Naive B cell (primary cell): ENCODE measurements at regions not wholly inside any gene's neighbourhood (a gene's known extent, or its start where the extent isn't known, plus 50 kb on each side); places are given as distances from the start of the nearest gene placed in this dataset.
A peak's percentile ranks its signal among the peaks of the same experiment; 100 is the strongest.

Experiments
- ATAC-seq, 2 donors: fragments of 150-1000 bp; cut with Tn5 transposase; 2 replicates each; pipeline ENCODE4 v1.10.0; 2021; ENCODE audit warnings: low read depth in 2 of 2, mild to moderate bottlenecking in 2 of 2, moderate library complexity in 2 of 2
- DNase-seq: peaks from one replicate; pipeline ENCODE4 v3.0.0; 2022
- H3K27ac Mint-ChIP-seq, 6 donors: one replicate each; pipeline ENCODE4 v1.8.0; 2020 to 2022; ENCODE audit warnings: mild to moderate bottlenecking in 6 of 6, mixed read lengths in 6 of 6, moderate library complexity in 5 of 6, inconsistent platforms in 2 of 6
- H3K27me3 Mint-ChIP-seq, 3 donors: one replicate each; pipeline ENCODE4 v1.8.0; 2021 to 2022; ENCODE audit warnings: mixed read lengths in 3 of 3, mild to moderate bottlenecking in 1 of 3
- H3K36me3 Mint-ChIP-seq, 2 donors: one replicate each; pipeline ENCODE4 v1.8.0; 2020 to 2022; ENCODE audit warnings: mixed read lengths in 2 of 2, inconsistent platforms in 1 of 2, mild to moderate bottlenecking in 1 of 2
- H3K4me1 Mint-ChIP-seq, 3 donors: one replicate each; pipeline ENCODE4 v1.8.0; 2020 to 2022; ENCODE audit warnings: mixed read lengths in 3 of 3, inconsistent platforms in 1 of 3, mild to moderate bottlenecking in 1 of 3, moderate library complexity in 1 of 3
- H3K4me3 Mint-ChIP-seq, 8 donors: one replicate each; pipeline ENCODE4 v1.8.0; 2020 to 2022; ENCODE audit warnings: mild to moderate bottlenecking in 8 of 8, mixed read lengths in 8 of 8, moderate library complexity in 8 of 8, inconsistent platforms in 2 of 8
- H3K9me3 Mint-ChIP-seq, 7 donors: one replicate each; pipeline ENCODE4 v1.8.0; 2020 to 2022; ENCODE audit warnings: mixed read lengths in 7 of 7, mild to moderate bottlenecking in 5 of 7, inconsistent platforms in 2 of 7, moderate library complexity in 1 of 7

DNA sequence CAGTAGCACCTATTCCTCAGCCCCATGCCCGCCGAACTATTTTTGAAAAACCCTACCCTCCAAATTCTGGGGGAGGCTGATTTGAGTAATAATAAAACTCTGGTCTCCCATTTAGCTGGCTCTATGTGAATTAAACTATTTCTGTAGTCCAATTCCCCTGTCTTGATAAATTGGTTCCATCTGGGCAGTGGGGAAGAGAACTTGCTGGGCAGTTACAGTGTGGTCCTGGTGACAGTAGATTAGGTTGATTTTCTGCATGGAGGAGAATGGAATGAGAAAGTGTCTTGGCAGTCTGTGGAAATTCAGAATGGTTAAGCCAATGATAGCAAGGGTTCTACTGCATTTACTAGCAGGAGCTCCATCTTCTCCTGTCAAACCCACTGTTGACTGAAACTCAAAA lies 95.0 kb downstream of the SPP2 start:
- no peak for DNase-seq
- Mint-ChIP-seq H3K9me3 (no peaks in the 10 kb centered on the region), H3K27me3 (peaks cover 9 to 42% (median 21%) of the 10 kb centered on the region in 3 donors), H3K36me3 (no peaks in the 10 kb centered on the region), H3K4me3 (no peak overlapping the region), H3K4me1 (peaks cover 9 to 22% (median 16%) of the 10 kb centered on the region in 3 donors), H3K27ac (peak overlapping the region in 2 of 6 donors; percentile 20 to 50)
- ATAC-seq: no peak

DNA sequence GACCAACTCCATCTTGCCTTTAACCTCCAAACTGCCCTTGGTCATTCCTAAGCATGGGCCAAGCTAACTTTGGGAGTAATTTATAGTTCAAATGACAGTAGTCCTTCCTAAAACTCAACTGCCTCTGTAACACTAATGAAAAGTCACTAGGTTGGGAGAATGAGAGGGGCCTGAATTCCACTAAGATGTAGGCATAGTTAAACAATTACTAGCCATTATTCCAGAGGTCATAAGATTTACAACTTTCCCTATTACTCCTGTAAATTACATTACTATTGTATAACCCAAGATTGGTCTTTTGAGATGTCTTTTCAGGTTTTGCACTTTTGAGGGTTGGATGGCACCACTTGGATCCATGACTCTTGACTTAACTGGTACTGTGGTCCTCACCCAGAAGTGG lies 94.6 kb downstream of the SPP2 start:
- DNase-seq (no peak), ATAC-seq (no peak)
- H3K4me1 Mint-ChIP-seq: peaks cover 9 to 22% (median 16%) of the 10 kb centered on the region in 3 donors
- peaks cover 9 to 47% (median 26%) of the 10 kb centered on the region in 3 donors for H3K27me3 Mint-ChIP-seq
- no peaks in the 10 kb centered on the region for H3K36me3 Mint-ChIP-seq
- H3K9me3 Mint-ChIP-seq: no peaks in the 10 kb centered on the region
- H3K4me3 Mint-ChIP-seq: no peak overlapping the region
- H3K27ac Mint-ChIP-seq: no peak overlapping the region

DNA sequence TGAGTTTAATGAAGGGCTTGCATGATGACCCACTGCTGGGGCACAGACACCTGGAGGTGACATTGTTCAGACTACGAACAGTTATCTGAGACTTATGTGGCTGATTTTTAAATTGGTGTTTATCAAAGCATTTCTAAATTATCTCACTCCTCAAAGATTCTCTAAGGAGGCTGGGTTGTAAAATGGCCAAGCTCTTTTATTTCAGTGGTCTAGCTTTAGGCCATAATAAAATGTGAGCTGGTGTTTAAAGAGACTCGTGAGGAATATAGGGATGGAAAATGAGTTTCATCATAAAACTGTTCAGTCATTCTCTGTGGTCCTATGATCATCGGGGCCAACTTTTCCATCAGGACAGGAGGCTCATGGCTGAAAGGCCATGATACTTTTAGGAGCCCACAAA lies 93.4 kb downstream of the SPP2 start:
- no peak overlapping the region for H3K4me3 Mint-ChIP-seq
- ATAC-seq: no peak
- no peak for DNase-seq
- H3K36me3 Mint-ChIP-seq: no peaks in the 10 kb centered on the region
- H3K27me3 Mint-ChIP-seq: peaks cover 9 to 58% (median 32%) of the 10 kb centered on the region in 3 donors
- peaks cover 0 to 1% (median 0%) of the 10 kb centered on the region in 7 donors for H3K9me3 Mint-ChIP-seq
- H3K27ac Mint-ChIP-seq: peak overlapping the region in 1 of 6 donors; percentile 18
- peaks cover 9 to 22% (median 16%) of the 10 kb centered on the region in 3 donors for H3K4me1 Mint-ChIP-seq

DNA sequence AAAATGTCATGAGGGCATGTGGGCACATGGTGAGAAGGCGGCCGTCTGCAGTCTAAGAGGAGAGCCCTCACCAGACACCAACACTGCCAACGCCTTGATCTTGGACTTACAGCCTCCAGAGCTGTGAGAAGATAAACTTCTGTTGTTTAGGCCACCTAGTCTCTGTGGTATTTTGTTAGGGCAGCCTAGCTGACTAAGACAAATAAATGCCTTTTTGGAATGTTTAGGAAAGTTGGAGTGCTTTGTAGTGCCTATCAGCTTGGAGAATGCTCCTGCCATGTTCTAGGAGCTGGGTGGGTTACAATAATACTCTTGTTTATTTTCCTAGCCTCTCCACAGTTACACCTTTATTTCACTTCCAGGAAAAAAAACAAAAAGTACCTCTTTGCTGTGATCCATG lies 92.0 kb downstream of the SPP2 start:
- no peak for DNase-seq
- H3K4me3 Mint-ChIP-seq: no peak overlapping the region
- no peaks in the 10 kb centered on the region for H3K36me3 Mint-ChIP-seq
- no peak overlapping the region for H3K27ac Mint-ChIP-seq
- H3K27me3 Mint-ChIP-seq: peaks cover 5 to 58% (median 32%) of the 10 kb centered on the region in 3 donors
- ATAC-seq: no peak
- peaks cover 4 to 14% (median 9%) of the 10 kb centered on the region in 3 donors for H3K4me1 Mint-ChIP-seq
- H3K9me3 Mint-ChIP-seq: peaks cover 0 to 2% (median 0%) of the 10 kb centered on the region in 7 donors

DNA sequence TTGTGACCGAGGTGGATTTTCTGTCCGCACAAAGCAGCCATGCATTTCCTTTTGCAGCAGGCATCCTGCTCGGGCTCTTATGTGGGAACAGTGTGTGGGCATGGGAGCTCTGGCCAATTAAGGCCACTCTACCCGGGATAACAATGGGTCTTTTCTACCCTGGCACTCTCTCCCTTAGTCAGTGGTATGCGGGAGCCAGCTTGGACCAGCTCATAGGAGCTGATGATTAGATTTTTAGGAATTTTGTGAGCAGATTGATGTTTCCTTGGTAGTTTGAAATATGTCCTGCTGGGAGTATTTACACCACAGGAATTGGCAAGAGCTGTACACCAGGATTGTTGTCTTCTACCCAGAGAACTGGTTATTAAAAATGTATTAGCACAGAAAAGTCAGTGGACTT lies 89.3 kb downstream of the SPP2 start:
- peak overlapping the region in 1 of 8 donors; percentile 55 for H3K4me3 Mint-ChIP-seq
- H3K27ac Mint-ChIP-seq: no peak overlapping the region
- H3K36me3 Mint-ChIP-seq: no peaks in the 10 kb centered on the region
- DNase-seq (no peak), ATAC-seq (no peak)
- H3K4me1 Mint-ChIP-seq: peaks cover 5 to 17% (median 17%) of the 10 kb centered on the region in 3 donors
- peaks cover 0 to 2% (median 0%) of the 10 kb centered on the region in 7 donors for H3K9me3 Mint-ChIP-seq
- peaks cover 5 to 53% (median 25%) of the 10 kb centered on the region in 3 donors for H3K27me3 Mint-ChIP-seq

DNA sequence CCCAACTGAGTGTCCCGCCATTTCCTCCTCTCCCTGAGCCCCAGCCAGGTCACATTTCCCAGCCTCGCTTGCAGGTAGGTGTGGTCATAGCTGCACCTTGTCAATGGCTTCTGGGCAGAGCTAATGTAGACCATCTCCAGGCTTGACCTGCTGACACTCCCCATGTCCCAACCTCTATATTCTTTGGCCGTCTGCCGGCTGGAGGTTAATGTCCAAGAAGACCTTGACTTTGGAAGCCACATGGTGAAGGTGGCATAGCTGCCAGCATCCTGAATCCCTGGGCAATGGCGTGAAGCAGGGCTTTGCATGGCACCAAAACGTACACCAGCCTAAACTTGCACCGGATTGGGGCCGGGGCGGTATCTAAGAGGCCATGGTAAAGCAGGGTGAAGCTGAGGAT lies 88.3 kb downstream of the SPP2 start:
- Mint-ChIP-seq H3K9me3 (peaks cover 0 to 2% (median 0%) of the 10 kb centered on the region in 7 donors), H3K27ac (peak overlapping the region in 2 of 6 donors; percentile 63 to 73), H3K36me3 (no peaks in the 10 kb centered on the region), H3K4me1 (peaks cover 5 to 17% (median 17%) of the 10 kb centered on the region in 3 donors), H3K27me3 (peaks cover 5 to 58% (median 25%) of the 10 kb centered on the region in 3 donors), H3K4me3 (no peak overlapping the region)
- ATAC-seq (no peak), DNase-seq (no peak)

DNA sequence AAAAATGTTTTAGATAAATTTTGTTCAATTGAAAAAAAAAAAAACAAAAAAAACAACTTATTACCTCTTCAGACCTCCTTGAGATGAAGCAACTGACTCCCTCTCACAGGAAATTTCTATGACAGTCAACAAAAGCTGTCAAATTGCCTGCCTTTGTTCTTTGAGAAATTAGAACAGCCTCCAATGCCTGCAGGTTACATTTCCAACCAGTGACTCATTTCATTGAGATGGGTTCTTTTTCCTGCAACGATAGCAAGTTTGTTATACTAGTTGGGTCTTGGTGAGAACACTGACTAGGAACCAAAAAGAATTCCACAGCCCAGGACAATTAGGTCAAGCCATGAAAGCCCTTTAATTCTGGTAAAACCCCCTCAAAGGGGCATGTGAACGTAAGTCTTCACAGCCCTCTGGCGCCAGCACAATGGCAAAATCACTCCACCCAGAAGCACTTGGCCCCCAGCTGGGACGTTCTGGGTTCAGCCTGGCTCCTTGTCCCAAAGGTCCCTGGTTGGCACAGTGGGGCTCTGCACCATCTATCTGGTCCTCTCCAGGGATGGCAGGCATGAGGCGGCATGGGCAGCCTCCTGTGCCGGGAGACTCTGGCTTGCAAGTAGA lies 87.0 kb downstream of the SPP2 start:
- DNase-seq (no peak), ATAC-seq (no peak)
- Mint-ChIP-seq H3K4me1 (peaks cover 5 to 17% (median 17%) of the 10 kb centered on the region in 3 donors), H3K36me3 (no peaks in the 10 kb centered on the region), H3K27ac (no peak overlapping the region), H3K27me3 (peaks cover 7 to 66% (median 37%) of the 10 kb centered on the region in 3 donors), H3K4me3 (no peak overlapping the region), H3K9me3 (peaks cover 0 to 2% (median 0%) of the 10 kb centered on the region in 7 donors)

DNA sequence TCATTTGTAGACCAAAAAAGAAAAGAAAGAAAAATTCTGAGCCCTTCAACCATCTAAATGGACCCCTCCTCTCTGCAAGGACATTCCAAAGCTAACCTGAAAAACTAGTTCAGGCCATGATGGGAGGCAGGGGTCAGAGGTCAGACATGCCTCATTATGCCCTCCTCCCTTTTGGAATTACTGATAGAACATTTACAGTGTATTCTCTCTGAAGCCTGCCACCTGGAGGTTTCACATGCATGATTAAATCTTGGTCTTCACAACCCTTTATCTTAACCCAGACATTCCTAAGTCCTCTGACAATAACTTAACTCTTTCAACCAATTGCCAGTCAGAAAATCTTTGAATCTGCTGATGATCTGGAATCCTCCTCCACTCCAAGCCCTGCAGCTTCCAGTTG lies 86.0 kb downstream of the SPP2 start:
- H3K27ac Mint-ChIP-seq: peak overlapping the region in 2 of 6 donors; percentile 15 to 53
- DNase-seq: no peak

DNA sequence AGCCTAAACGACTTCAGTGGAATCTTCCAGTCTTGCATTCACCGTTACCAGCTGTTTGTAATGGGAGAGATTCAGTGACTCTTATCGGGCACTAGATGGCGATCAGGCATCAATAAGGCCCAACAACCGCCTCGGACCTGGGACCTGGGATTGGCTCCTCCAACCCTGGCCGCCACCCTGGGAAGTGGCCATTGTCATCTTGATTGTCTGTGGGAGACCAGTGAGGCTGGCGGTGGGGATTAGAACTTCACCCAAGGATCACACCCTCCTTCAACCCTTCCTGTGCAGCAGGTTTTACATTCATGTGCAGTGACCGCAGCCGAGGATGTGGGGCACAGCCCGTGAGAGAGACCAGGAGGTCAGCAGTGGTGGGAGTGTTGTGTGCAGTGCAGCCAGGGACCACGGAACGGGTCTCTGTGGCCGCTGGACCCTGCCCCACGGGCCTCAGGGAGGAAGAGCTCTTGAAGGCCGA lies 85.3 kb downstream of the SPP2 start:
- Mint-ChIP-seq H3K27me3 (peaks cover 22 to 66% (median 37%) of the 10 kb centered on the region in 3 donors), H3K4me3 (peak overlapping the region in 1 of 8 donors; percentile 48), H3K36me3 (no peaks in the 10 kb centered on the region), H3K9me3 (peaks cover 0 to 2% (median 0%) of the 10 kb centered on the region in 7 donors), H3K4me1 (peaks cover 5 to 17% (median 17%) of the 10 kb centered on the region in 3 donors), H3K27ac (peak overlapping the region in 3 of 6 donors; percentile 55 to 84 (median 75))
- DNase-seq (peak; percentile 39), ATAC-seq (peak; percentile 61 to 76)

More for the DNA sequence above, 86.0 kb downstream of the SPP2 start:
- no peak overlapping the region for H3K4me3 Mint-ChIP-seq
- H3K27me3 Mint-ChIP-seq: peaks cover 16 to 62% (median 34%) of the 10 kb centered on the region in 3 donors
- H3K4me1 Mint-ChIP-seq: peaks cover 5 to 17% (median 17%) of the 10 kb centered on the region in 3 donors
- H3K36me3 Mint-ChIP-seq: no peaks in the 10 kb centered on the region
- peak in 1 of 2 donors; percentile 35 for ATAC-seq
- H3K9me3 Mint-ChIP-seq: peaks cover 0 to 2% (median 0%) of the 10 kb centered on the region in 7 donors

DNA sequence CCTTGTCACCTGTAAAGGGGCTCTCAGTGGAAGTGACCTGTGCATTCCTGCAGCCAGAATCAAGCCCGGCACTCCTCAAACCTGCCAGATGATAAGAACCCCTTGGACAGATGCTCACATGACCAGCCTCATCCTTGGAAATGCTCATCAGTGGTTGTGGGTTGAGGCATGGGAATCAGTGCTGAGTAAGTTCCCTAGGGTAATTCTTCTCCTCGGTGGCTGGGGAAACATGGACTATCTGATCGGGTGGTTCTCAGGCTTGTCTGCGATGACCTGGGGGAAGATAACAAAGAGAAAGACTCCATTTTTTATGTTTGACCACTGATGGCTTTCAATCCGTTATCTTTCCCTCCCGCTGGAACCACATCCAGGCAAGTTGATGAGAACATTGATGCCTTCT lies 84.0 kb downstream of the SPP2 start:
- no peaks in the 10 kb centered on the region for H3K36me3 Mint-ChIP-seq
- peaks cover 5 to 17% (median 17%) of the 10 kb centered on the region in 3 donors for H3K4me1 Mint-ChIP-seq
- peaks cover 0 to 2% (median 0%) of the 10 kb centered on the region in 7 donors for H3K9me3 Mint-ChIP-seq
- H3K4me3 Mint-ChIP-seq: no peak overlapping the region
- H3K27me3 Mint-ChIP-seq: peaks cover 30 to 65% (median 34%) of the 10 kb centered on the region in 3 donors
- H3K27ac Mint-ChIP-seq: no peak overlapping the region
- ATAC-seq (no peak), DNase-seq (no peak)

DNA sequence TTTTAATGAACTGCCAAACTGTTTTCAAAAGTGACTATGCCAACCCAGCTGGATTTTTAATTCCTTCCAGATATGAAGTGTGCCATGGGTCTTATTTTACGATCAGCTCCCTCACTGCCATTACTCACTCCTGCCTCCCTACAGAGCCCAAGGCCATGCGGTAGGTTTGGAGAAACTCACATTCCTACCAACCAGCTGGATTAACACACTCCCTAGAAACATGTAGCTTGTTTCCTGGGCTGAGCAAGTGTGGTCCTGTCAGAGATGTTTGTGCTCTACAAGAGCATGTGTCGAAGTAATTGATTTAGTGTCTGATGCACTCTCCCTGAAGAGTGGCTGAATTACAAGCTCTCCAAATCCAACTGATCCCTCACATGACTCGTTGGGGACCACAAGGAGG lies 82.5 kb downstream of the SPP2 start:
- H3K36me3 Mint-ChIP-seq: no peaks in the 10 kb centered on the region
- no peaks in the 10 kb centered on the region for H3K9me3 Mint-ChIP-seq
- ATAC-seq (no peak), DNase-seq (no peak)
- peaks cover 10 to 17% (median 17%) of the 10 kb centered on the region in 3 donors for H3K4me1 Mint-ChIP-seq
- H3K4me3 Mint-ChIP-seq: no peak overlapping the region
- H3K27me3 Mint-ChIP-seq: peaks cover 30 to 61% (median 41%) of the 10 kb centered on the region in 3 donors
- H3K27ac Mint-ChIP-seq: no peak overlapping the region

DNA sequence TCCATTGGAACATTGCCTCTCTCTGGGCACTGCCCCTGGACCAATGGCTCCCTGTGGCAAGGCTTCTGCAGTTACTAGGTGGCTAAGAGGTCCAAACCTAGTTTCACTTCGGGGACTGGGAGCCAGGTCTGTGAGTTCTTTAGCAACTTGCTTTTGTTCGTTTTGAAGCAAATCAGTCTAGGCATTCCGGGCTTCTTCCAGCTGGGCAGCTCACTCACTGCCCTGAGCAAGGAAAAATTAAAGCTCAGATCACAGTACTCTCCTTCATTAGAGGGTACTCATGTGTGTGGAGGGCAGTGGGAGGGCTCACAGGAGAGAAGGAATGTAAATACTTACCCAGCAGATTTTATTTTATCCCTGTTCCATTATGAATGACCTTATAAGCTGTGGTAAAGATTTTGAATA lies 80.3 kb downstream of the SPP2 start:
- peaks cover 4 to 5% (median 5%) of the 10 kb centered on the region in 3 donors for H3K4me1 Mint-ChIP-seq
- no peak overlapping the region for H3K4me3 Mint-ChIP-seq
- no peaks in the 10 kb centered on the region for H3K9me3 Mint-ChIP-seq
- no peaks in the 10 kb centered on the region for H3K36me3 Mint-ChIP-seq
- H3K27ac Mint-ChIP-seq: peak overlapping the region in 1 of 6 donors; percentile 3
- DNase-seq (no peak), ATAC-seq (no peak)
- peaks cover 30 to 61% (median 41%) of the 10 kb centered on the region in 3 donors for H3K27me3 Mint-ChIP-seq

DNA sequence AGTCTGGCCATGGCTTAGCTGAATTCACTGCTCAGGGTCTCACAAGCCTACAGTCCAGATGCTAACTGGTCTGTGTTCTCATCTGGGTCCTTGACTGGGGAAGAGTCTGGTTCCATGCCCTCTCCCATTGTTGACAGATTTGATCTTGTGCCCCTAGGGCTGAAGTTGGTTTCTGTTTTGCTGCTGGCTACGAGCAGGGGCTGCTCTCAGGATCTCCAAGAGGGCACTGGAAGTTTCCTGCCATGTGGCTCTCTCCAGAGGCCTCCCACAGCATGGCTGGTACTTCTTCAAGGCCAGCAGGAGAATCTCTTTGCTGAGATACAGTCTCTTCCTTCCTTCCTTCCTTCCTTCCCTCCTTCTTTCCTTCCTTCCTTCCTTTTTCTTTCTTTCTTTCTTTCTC lies 78.1 kb downstream of the SPP2 start:
- peaks cover 0 to 5% (median 0%) of the 10 kb centered on the region in 3 donors for H3K4me1 Mint-ChIP-seq
- peaks cover 33 to 57% (median 56%) of the 10 kb centered on the region in 3 donors for H3K27me3 Mint-ChIP-seq
- DNase-seq (no peak), ATAC-seq (no peak)
- peak overlapping the region in 1 of 6 donors; percentile 47 for H3K27ac Mint-ChIP-seq
- H3K4me3 Mint-ChIP-seq: no peak overlapping the region
- H3K9me3 Mint-ChIP-seq: no peaks in the 10 kb centered on the region
- no peaks in the 10 kb centered on the region for H3K36me3 Mint-ChIP-seq
